GM12872 (cell line): ENCODE measurements at regions not wholly inside any gene's neighbourhood (a gene's known extent, or its start where the extent isn't known, plus 50 kb on each side); places are given as distances from the start of the nearest gene placed in this dataset.

Source experiments
- CTCF ChIP-seq: IDR thresholded peaks from 3 replicates; pipeline ENCODE4 v1.5.1; 2011; ENCODE audit warnings: low read depth, mild to moderate bottlenecking, low read length, moderate library complexity; ENCODE audit not compliant: insufficient read depth

GRCh38 chr4:14348506-14348905, 653.8 kb upstream of the CPEB2 start:
- no peak for TF ChIP-seq CTCF

- no peak for TF ChIP-seq CTCF
Measured at GRCh38 chr4:14359991-14360390, 642.3 kb upstream of the CPEB2 start.

GRCh38 chr4:14361084-14361483, 641.2 kb upstream of the CPEB2 start:
- no peak for TF ChIP-seq CTCF

- TF ChIP-seq CTCF: no peak
Measured at GRCh38 chr4:14362385-14362784, 639.9 kb upstream of the CPEB2 start.

- TF ChIP-seq CTCF: no peak
Measured at GRCh38 chr4:14364953-14365536, 637.2 kb upstream of the CPEB2 start.

- no peak for TF ChIP-seq CTCF
Measured at GRCh38 chr4:14368391-14368790, 633.9 kb upstream of the CPEB2 start.

GRCh38 chr4:14371131-14371530, 631.1 kb upstream of the CPEB2 start:
- no peak for TF ChIP-seq CTCF
